ENCODE measurements at regions not wholly inside any gene's neighbourhood (a gene's known extent, or its start where the extent isn't known, plus 50 kb on each side); places are given as distances from the start of the nearest gene placed in this dataset.

DNA sequence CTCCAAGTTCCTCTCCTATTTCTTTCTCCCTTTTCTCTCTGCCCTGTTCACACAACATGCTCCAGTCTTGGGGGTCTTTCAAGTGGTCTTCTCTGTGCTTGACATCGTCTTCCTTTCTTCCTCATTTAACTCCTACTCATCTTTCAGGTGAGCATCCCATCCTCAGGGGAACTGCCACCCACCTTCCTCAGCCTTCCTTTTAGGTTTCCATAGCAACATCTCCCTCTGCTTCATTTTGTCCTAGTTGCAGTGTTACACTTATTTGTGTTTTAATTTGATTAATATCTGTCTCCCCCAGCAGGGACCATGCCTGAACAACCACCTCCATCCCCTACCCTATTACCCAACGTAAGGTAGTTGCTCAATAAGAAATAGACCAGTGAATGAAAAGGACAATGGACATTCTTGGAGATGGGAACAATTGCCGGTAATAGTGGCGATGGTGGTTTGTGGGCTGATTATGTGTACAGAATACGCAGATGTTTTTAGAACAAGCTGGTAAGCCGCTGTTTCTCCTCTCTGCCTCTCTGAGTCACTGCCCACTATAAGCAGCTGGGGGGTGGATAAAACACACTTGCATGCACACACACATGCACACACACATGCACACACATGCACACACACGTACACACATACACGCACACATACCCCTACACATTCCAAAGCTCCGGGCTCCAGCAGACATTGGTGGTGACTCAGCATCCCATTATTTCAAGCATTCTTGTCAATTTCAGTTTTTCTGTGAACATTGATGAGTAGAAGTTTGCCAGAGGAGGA lies 251.6 kb downstream of the GATA3 start:
- TF ChIP-seq, protein P1, sequence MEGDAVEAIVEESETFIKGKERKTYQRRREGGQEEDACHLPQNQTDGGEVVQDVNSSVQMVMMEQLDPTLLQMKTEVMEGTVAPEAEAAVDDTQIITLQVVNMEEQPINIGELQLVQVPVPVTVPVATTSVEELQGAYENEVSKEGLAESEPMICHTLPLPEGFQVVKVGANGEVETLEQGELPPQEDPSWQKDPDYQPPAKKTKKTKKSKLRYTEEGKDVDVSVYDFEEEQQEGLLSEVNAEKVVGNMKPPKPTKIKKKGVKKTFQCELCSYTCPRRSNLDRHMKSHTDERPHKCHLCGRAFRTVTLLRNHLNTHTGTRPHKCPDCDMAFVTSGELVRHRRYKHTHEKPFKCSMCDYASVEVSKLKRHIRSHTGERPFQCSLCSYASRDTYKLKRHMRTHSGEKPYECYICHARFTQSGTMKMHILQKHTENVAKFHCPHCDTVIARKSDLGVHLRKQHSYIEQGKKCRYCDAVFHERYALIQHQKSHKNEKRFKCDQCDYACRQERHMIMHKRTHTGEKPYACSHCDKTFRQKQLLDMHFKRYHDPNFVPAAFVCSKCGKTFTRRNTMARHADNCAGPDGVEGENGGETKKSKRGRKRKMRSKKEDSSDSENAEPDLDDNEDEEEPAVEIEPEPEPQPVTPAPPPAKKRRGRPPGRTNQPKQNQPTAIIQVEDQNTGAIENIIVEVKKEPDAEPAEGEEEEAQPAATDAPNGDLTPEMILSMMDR (optimal IDR thresholded peaks at IDR 0.05 in 1 of 3, IDR thresholded peaks at IDR 0.05 in 1 of 3, conservative IDR thresholded peaks at IDR 0.05 in 1 of 3; ENCODE audit: extremely low read depth in 1 of 3, insufficient read depth in 2 of 3, low read length in 3 of 3) = no peak
- TF ChIP-seq EZH2 (IDR thresholded peaks at IDR 0.05; ENCODE audit: low read length) = no peak
